Keratinocyte (primary cell): ENCODE measurements at regions not wholly inside any gene's neighbourhood (a gene's known extent, or its start where the extent isn't known, plus 50 kb on each side); places are given as distances from the start of the nearest gene placed in this dataset.

ENCODE experiments used
- DNase-seq: peaks from one replicate; pipeline ENCODE4 v3.0.0-alpha.2; 2011; ENCODE audit warnings: low read depth, missing footprints, low spot score
- FAIRE-seq: peaks from 2 replicates; lab custom pipeline; 2011; peaks lifted over from hg19 to GRCh38; lab: Jason Lieb, UNC
- H2AFZ ChIP-seq: 2 replicates; pipeline ENCODE4 v1.6.0; 2012; ENCODE audit warnings: low read length, control low read depth, inconsistent platforms; ENCODE audit not compliant: control insufficient read depth
- H3K27ac ChIP-seq: 2 replicates; pipeline ENCODE4 v1.5.1; 2011; ENCODE audit warnings: low read length; ENCODE audit not compliant: control insufficient read depth, insufficient read depth
- H3K27me3 ChIP-seq: 3 replicates; pipeline ENCODE4 v1.6.0; 2011; ENCODE audit warnings: low read length; ENCODE audit not compliant: control insufficient read depth, insufficient read depth; ENCODE audit errors: extremely low read depth
- H3K36me3 ChIP-seq, 2 experiments: 2 replicates in 1 of 2; 3 replicates in 1 of 2; pipeline ENCODE4 v1.5.1; 2011; ENCODE audit warnings: low read length in 2 of 2, mild to moderate bottlenecking in 1 of 2; ENCODE audit not compliant: control insufficient read depth in 2 of 2, insufficient read depth in 2 of 2; ENCODE audit errors: extremely low read depth in 1 of 2
- H3K4me1 ChIP-seq: 3 replicates; pipeline ENCODE4 v1.5.1; 2011; ENCODE audit warnings: low read length; ENCODE audit not compliant: control insufficient read depth, insufficient read depth; ENCODE audit errors: extremely low read depth
- H3K4me2 ChIP-seq: 3 replicates; pipeline ENCODE4 v1.6.0; 2011; ENCODE audit warnings: low read depth, low read length; ENCODE audit not compliant: control insufficient read depth, insufficient read depth; ENCODE audit errors: extremely low read depth
- H3K4me3 ChIP-seq, 3 experiments: fragments of 200-600 bp in 1 of 3; sonication (generic) in 1 of 3; 2 replicates in 2 of 3; 3 replicates in 1 of 3; pipeline ENCODE4 v1.5.1; 2011 to 2016; ENCODE audit warnings: low read length in 3 of 3, mild to moderate bottlenecking in 3 of 3, control low read depth in 2 of 3, inconsistent platforms in 1 of 3, low read depth in 1 of 3, mixed read lengths in 1 of 3, mixed run types in 1 of 3, moderate library complexity in 1 of 3; ENCODE audit not compliant: control insufficient read depth in 2 of 3, insufficient read depth in 2 of 3; ENCODE audit errors: extremely low read depth in 1 of 3
- H3K79me2 ChIP-seq: 2 replicates; pipeline ENCODE4 v1.6.0; 2012; ENCODE audit warnings: low read length; ENCODE audit not compliant: control insufficient read depth, insufficient read depth
- H3K9ac ChIP-seq: 3 replicates; pipeline ENCODE4 v1.6.0; 2011; ENCODE audit warnings: low read length; ENCODE audit not compliant: control insufficient read depth, insufficient read depth; ENCODE audit errors: extremely low read depth
- H3K9me1 ChIP-seq: 3 replicates; pipeline ENCODE4 v1.6.0; 2011; ENCODE audit warnings: low read length; ENCODE audit not compliant: control insufficient read depth, insufficient read depth; ENCODE audit errors: extremely low read depth
- H3K9me3 ChIP-seq: 2 replicates; pipeline ENCODE4 v1.5.1; 2012; ENCODE audit warnings: low read depth, low read length; ENCODE audit not compliant: control insufficient read depth
- H4K20me1 ChIP-seq: 3 replicates; pipeline ENCODE4 v1.6.0; 2011; ENCODE audit warnings: low read length; ENCODE audit not compliant: control insufficient read depth, insufficient read depth; ENCODE audit errors: extremely low read depth
- CTCF ChIP-seq, 3 experiments: IDR thresholded peaks in 1 of 3; conservative IDR thresholded peaks in 1 of 3; optimal IDR thresholded peaks in 1 of 3; 2 replicates in 2 of 3; 3 replicates in 1 of 3; pipeline versions ENCODE3 to v1.5.1; 2011; ENCODE audit warnings: low read length in 3 of 3, mild to moderate bottlenecking in 3 of 3, moderate library complexity in 2 of 3, control low read depth in 1 of 3, inconsistent platforms in 1 of 3; ENCODE audit not compliant: insufficient read depth in 2 of 3; ENCODE audit errors: extremely low read depth in 1 of 3
- EZH2 ChIP-seq: IDR thresholded peaks from one replicate; pipeline ENCODE4 v1.6.1; 2012; ENCODE audit warnings: inconsistent platforms, mild to moderate bottlenecking, low read length, moderate library complexity
- dilution Hi-C: fragments of 300-500 bp; cut with MboI; formaldehyde crosslinking; loops from one replicate; pipeline ENCODE4 v1.7.0; 2020; ENCODE audit warnings: low sequenced_read_pairs; ENCODE audit not compliant: extremely low pct_ligation_motif_present

DNA sequence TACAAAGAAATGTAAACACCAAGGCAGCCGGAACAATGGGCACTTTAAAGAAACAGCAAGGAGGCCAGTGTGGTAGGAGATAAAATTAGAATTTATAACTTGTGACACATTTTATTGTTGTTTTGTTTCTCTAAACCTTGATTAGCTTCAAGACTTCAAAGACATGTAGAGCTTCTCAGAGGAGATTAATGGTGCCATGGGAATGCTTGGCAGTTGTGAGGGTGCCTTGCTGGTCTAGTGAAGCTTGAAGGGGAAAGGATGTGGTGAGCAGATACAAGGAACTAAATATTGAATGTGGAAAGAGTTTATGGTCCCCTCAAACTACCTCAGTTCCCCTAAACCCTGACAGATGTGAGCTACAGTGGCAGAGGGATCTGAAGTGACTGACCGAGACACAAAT lies 322.4 kb upstream of the ADAMTS16 start:
- no peak overlapping the region for H3K4me2 ChIP-seq
- H2AFZ ChIP-seq, result no peak overlapping the region
- H3K9me3 ChIP-seq, result peaks cover 1% of the 10 kb centered on the region
- no peaks in the 10 kb centered on the region for H3K79me2 ChIP-seq
- no peak for FAIRE-seq
- H3K9ac ChIP-seq, result no peak overlapping the region
- TF ChIP-seq CTCF (optimal IDR thresholded peaks at IDR 0.05 in 1 of 3, IDR thresholded peaks at IDR 0.05 in 1 of 3, conservative IDR thresholded peaks at IDR 0.05 in 1 of 3; ENCODE audit: extremely low read depth in 1 of 3, insufficient read depth in 2 of 3, low read length in 3 of 3), result no peak
- TF ChIP-seq EZH2, result no peak
- no peaks in the 10 kb centered on the region for H3K9me1 ChIP-seq
- H3K4me1 ChIP-seq, result no peaks in the 10 kb centered on the region
- no peaks in the 10 kb centered on the region for H3K36me3 ChIP-seq
- H3K27ac ChIP-seq, result no peak overlapping the region
- H4K20me1 ChIP-seq, result no peaks in the 10 kb centered on the region
- no peaks in the 10 kb centered on the region for H3K27me3 ChIP-seq
- no peak for DNase-seq
- dilution Hi-C loops, result no loop called here
- H3K4me3 ChIP-seq, result no peak overlapping the region

- H3K36me3 ChIP-seq, result no peaks in the 10 kb centered on the region
- DNase-seq (no peak), FAIRE-seq (no peak)
- H3K27ac ChIP-seq, result no peak overlapping the region
- no peaks in the 10 kb centered on the region for H4K20me1 ChIP-seq
- H3K4me3 ChIP-seq, result no peak overlapping the region
- no peak overlapping the region for H2AFZ ChIP-seq
- H3K4me2 ChIP-seq, result no peak overlapping the region
- TF ChIP-seq CTCF (optimal IDR thresholded peaks at IDR 0.05 in 1 of 3, IDR thresholded peaks at IDR 0.05 in 1 of 3, conservative IDR thresholded peaks at IDR 0.05 in 1 of 3; ENCODE audit: extremely low read depth in 1 of 3, insufficient read depth in 2 of 3, low read length in 3 of 3) (no peak), EZH2 (no peak)
- dilution Hi-C loops, result no loop called here
- no peaks in the 10 kb centered on the region for H3K4me1 ChIP-seq
- no peaks in the 10 kb centered on the region for H3K9me3 ChIP-seq
- no peaks in the 10 kb centered on the region for H3K9me1 ChIP-seq
- H3K9ac ChIP-seq, result no peak overlapping the region
- no peaks in the 10 kb centered on the region for H3K27me3 ChIP-seq
- H3K79me2 ChIP-seq, result no peaks in the 10 kb centered on the region
Observed at GRCh38 chr5:4831325-4831724, 308.8 kb upstream of the ADAMTS16 start.
